ENCODE measurements at regions not wholly inside any gene's neighbourhood (a gene's known extent, or its start where the extent isn't known, plus 50 kb on each side); places are given as distances from the start of the nearest gene placed in this dataset.

- no peak for TF ChIP-seq POLR2A (IDR thresholded peaks at IDR 0.05)
- no peak for TF ChIP-seq CTCF (IDR thresholded peaks at IDR 0.05)
- no peak for TF ChIP-seq EP300 (IDR thresholded peaks at IDR 0.05)
Observed at GRCh38 chr21:25456672-25457071, 150.6 kb downstream of the MRPL39 start.
